MM.1S (cell line): ENCODE measurements at regions not wholly inside any gene's neighbourhood (a gene's known extent, or its start where the extent isn't known, plus 50 kb on each side); places are given as distances from the start of the nearest gene placed in this dataset.

Source experiments
- EZH2 ChIP-seq: fragments of 300-600 bp; sonication (generic); optimal IDR thresholded peaks from 2 replicates; pipeline ENCODE3; 2017; ENCODE audit warnings: low read depth, mild to moderate bottlenecking, antibody characterized with exemption, low read length, mixed read lengths
- TF ChIP-seq, protein P1 (sequence below): fragments of 300-600 bp; sonication (generic); IDR thresholded peaks from 2 replicates; pipeline ENCODE4 v1.5.1; 2016; ENCODE audit warnings: antibody characterized with exemption, low read length, mixed read lengths

DNA sequence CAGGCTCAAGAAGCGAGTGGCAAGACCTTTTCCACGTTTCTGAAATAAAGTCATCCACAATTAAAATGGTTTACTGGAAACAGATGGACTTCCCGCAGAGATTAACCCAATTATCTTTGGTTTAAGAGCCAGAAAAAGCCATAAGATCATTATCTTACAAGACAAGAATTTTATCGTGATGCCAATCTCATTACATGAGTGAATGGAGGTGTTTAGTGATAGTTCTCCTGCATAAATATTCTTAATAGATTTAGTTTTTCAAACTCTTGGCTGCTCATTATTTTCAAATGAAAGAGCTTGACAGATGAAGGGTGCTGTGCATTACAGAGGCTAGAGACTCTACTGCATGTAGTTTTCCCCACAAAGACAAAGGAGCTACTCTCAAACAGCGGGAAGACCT, 1028.4 kb upstream of the PIK3C3 start:
- TF ChIP-seq, protein P1, sequence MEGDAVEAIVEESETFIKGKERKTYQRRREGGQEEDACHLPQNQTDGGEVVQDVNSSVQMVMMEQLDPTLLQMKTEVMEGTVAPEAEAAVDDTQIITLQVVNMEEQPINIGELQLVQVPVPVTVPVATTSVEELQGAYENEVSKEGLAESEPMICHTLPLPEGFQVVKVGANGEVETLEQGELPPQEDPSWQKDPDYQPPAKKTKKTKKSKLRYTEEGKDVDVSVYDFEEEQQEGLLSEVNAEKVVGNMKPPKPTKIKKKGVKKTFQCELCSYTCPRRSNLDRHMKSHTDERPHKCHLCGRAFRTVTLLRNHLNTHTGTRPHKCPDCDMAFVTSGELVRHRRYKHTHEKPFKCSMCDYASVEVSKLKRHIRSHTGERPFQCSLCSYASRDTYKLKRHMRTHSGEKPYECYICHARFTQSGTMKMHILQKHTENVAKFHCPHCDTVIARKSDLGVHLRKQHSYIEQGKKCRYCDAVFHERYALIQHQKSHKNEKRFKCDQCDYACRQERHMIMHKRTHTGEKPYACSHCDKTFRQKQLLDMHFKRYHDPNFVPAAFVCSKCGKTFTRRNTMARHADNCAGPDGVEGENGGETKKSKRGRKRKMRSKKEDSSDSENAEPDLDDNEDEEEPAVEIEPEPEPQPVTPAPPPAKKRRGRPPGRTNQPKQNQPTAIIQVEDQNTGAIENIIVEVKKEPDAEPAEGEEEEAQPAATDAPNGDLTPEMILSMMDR, result no peak
- TF ChIP-seq EZH2, result no peak
